ENCODE measurements at regions not wholly inside any gene's neighbourhood (a gene's known extent, or its start where the extent isn't known, plus 50 kb on each side); places are given as distances from the start of the nearest gene placed in this dataset.

DNA sequence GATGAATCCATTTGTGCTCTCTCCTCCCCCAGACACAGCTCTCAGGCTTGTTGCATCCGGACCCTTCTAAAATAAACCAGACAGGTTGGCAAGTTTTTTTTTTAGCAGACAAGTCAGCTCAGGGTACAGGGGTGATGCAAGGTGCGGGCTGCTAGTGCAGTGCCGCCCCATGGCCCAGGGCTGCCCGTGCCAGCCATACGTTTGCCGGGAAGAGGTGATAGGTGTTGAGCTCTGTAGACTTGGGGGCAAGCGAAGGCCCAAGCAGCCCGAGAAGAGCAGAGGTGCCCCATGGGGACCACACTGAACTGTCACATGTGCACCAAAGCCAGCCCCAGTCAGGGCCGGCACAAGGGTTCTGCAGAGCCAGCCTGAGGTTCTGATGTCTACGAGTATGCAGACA lies 57.1 kb upstream of the PDSS1 start:
- Histone ChIP-seq H3K9me2 (ENCODE audit: insufficient read depth) (no peaks in the 10 kb centered on the region), H3K4me1 (ENCODE audit: control insufficient read depth in 1 of 2, insufficient read depth in 2 of 2, low read length in 2 of 2) (no peaks in the 10 kb centered on the region), H3K36me3 (ENCODE audit: control insufficient read depth in 1 of 2, insufficient read depth in 2 of 2, low read length in 2 of 2) (no peaks in the 10 kb centered on the region), H3K4me3 (replicated peaks in 1 of 2; ENCODE audit: low read depth in 1 of 2, low read length in 2 of 2) (no peak overlapping the region), H3K27me3 (ENCODE audit: insufficient read depth, low read length) (no peaks in the 10 kb centered on the region), H4K20me1 (ENCODE audit: insufficient read depth) (no peaks in the 10 kb centered on the region), H3K79me2 (ENCODE audit: insufficient read depth, low read length) (no peaks in the 10 kb centered on the region), H3K9me3 (ENCODE audit: control insufficient read depth in 1 of 2, insufficient read depth in 1 of 2, low read depth in 1 of 2, low read length in 2 of 2) (no peaks in the 10 kb centered on the region), H3K4me2 (ENCODE audit: low read length) (no peak overlapping the region), H3K27ac (ENCODE audit: low read depth, low read length) (no peak overlapping the region), H3K9ac (ENCODE audit: low read length) (no peak overlapping the region), H2AFZ (ENCODE audit: low read depth, low read length, poor library complexity, severe bottlenecking) (no peak overlapping the region)
- ChIA-PET CTCF (no interaction called here), RAD21 (ENCODE audit: low non-redundant PET in 1 of 2, low total read pairs in 2 of 2, uncharacterized antibody in 2 of 2, unreplicated experiment in 2 of 2) (no interaction called here), POLR2A (no interaction called here)
- DNase-seq (ENCODE audit: low read depth, low spot score) (no peak), ATAC-seq (no peak)
- no TSS peak for BruUV-seq (replicated peaks)
- intact Hi-C loops (cut with micrococcal nuclease): no loop called here
- TF ChIP-seq SP1 (IDR thresholded peaks at IDR 0.05; ENCODE audit: low read depth): no peak
- TF ChIP-seq, protein P1, sequence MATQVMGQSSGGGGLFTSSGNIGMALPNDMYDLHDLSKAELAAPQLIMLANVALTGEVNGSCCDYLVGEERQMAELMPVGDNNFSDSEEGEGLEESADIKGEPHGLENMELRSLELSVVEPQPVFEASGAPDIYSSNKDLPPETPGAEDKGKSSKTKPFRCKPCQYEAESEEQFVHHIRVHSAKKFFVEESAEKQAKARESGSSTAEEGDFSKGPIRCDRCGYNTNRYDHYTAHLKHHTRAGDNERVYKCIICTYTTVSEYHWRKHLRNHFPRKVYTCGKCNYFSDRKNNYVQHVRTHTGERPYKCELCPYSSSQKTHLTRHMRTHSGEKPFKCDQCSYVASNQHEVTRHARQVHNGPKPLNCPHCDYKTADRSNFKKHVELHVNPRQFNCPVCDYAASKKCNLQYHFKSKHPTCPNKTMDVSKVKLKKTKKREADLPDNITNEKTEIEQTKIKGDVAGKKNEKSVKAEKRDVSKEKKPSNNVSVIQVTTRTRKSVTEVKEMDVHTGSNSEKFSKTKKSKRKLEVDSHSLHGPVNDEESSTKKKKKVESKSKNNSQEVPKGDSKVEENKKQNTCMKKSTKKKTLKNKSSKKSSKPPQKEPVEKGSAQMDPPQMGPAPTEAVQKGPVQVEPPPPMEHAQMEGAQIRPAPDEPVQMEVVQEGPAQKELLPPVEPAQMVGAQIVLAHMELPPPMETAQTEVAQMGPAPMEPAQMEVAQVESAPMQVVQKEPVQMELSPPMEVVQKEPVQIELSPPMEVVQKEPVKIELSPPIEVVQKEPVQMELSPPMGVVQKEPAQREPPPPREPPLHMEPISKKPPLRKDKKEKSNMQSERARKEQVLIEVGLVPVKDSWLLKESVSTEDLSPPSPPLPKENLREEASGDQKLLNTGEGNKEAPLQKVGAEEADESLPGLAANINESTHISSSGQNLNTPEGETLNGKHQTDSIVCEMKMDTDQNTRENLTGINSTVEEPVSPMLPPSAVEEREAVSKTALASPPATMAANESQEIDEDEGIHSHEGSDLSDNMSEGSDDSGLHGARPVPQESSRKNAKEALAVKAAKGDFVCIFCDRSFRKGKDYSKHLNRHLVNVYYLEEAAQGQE (IDR thresholded peaks at IDR 0.05; ENCODE audit: low read depth): no peak
- TF ChIP-seq, protein P2, sequence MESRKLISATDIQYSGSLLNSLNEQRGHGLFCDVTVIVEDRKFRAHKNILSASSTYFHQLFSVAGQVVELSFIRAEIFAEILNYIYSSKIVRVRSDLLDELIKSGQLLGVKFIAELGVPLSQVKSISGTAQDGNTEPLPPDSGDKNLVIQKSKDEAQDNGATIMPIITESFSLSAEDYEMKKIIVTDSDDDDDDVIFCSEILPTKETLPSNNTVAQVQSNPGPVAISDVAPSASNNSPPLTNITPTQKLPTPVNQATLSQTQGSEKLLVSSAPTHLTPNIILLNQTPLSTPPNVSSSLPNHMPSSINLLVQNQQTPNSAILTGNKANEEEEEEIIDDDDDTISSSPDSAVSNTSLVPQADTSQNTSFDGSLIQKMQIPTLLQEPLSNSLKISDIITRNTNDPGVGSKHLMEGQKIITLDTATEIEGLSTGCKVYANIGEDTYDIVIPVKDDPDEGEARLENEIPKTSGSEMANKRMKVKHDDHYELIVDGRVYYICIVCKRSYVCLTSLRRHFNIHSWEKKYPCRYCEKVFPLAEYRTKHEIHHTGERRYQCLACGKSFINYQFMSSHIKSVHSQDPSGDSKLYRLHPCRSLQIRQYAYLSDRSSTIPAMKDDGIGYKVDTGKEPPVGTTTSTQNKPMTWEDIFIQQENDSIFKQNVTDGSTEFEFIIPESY (IDR thresholded peaks at IDR 0.05; ENCODE audit: extremely low read depth, insufficient replicate concordance, low read length): no peak
- no peak for TF ChIP-seq YY1 (IDR thresholded peaks at IDR 0.05; ENCODE audit: extremely low read depth, insufficient replicate concordance, low read depth, low read length)
- TF ChIP-seq FOSL1 (IDR thresholded peaks at IDR 0.05; ENCODE audit: low read depth): no peak
- no peak for TF ChIP-seq POLR2A (IDR thresholded peaks at IDR 0.05; ENCODE audit: borderline replicate concordance, extremely low read depth, insufficient read depth, insufficient read length)
- TF ChIP-seq TCF7L2 (IDR thresholded peaks at IDR 0.05; ENCODE audit: borderline replicate concordance, extremely low read depth, insufficient read depth, insufficient read length): no peak
- no peak for TF ChIP-seq ELF1 (IDR thresholded peaks at IDR 0.05; ENCODE audit: borderline replicate concordance, low read depth)
- no peak for TF ChIP-seq SIN3A (IDR thresholded peaks at IDR 0.05; ENCODE audit: low read depth)
- no peak for TF ChIP-seq SRF (IDR thresholded peaks at IDR 0.05; ENCODE audit: low read depth)
- no peak for TF ChIP-seq EZH2phosphoT487 (IDR thresholded peaks at IDR 0.05; ENCODE audit: borderline replicate concordance)
- TF ChIP-seq, protein P3, sequence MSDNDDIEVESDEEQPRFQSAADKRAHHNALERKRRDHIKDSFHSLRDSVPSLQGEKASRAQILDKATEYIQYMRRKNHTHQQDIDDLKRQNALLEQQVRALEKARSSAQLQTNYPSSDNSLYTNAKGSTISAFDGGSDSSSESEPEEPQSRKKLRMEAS (IDR thresholded peaks at IDR 0.05): no peak
- TF ChIP-seq EZH2 (IDR thresholded peaks at IDR 0.05): no peak
- TF ChIP-seq, protein P4, sequence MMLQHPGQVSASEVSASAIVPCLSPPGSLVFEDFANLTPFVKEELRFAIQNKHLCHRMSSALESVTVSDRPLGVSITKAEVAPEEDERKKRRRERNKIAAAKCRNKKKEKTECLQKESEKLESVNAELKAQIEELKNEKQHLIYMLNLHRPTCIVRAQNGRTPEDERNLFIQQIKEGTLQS (IDR thresholded peaks at IDR 0.05): no peak
- TF ChIP-seq ZNF274 (IDR thresholded peaks at IDR 0.05; ENCODE audit: low read depth, low read length): no peak
- no peak for TF ChIP-seq ZFX (IDR thresholded peaks at IDR 0.05)

Measured in HCT116 (cell line).